HepG2 (cell line): ENCODE measurements at regions not wholly inside any gene's neighbourhood (a gene's known extent, or its start where the extent isn't known, plus 50 kb on each side); places are given as distances from the start of the nearest gene placed in this dataset.

Experiments used
- ATAC-seq: fragments of 200-7000 bp; cut with Tn5 transposase; 3 replicates; pipeline ENCODE4 v1.9.1; 2020; ENCODE audit warnings: mild to moderate bottlenecking, moderate library complexity
- BruUV-seq: library from RNA; stranded (reverse); fragments of 400-500 nt; replicated peaks from 2 replicates; lab custom pipeline; 2021; lab: Mats Ljungman, UMichigan
- CTCF ChIA-PET: fragments of 300-600 bp; formaldehyde crosslinking; extraction: SDS; loops from one replicate; lab custom pipeline; 2021; ENCODE audit warnings: low total read pairs, inconsistent platforms, low intra/inter-chr PET ratio; lab: Yijun Ruan, JAX
- POLR2A ChIA-PET: fragments of 350-600 bp; sonication (Branson Sonifier 250); formaldehyde crosslinking; loops from one replicate; lab custom pipeline; 2020; ENCODE audit warnings: antibody characterized with exemption, inconsistent platforms; lab: Yijun Ruan, JAX
- DNase-seq: peaks from one replicate; pipeline ENCODE4 v3.0.0-alpha.2; 2015; ENCODE audit warnings: low spot score
- FAIRE-seq: peaks from 3 replicates; lab custom pipeline; 2011; peaks lifted over from hg19 to GRCh38; lab: Jason Lieb, UNC
- H2AFZ ChIP-seq: one replicate; pipeline ENCODE4 v1.6.1; 2011; ENCODE audit warnings: low read length, inconsistent platforms
- H3K27ac ChIP-seq: fragments of 300-600 bp; 3 replicates; pipeline ENCODE4 v1.8.0; 2011; ENCODE audit warnings: mixed run types, mild to moderate bottlenecking, mixed read lengths, low read length, inconsistent platforms; ENCODE audit not compliant: insufficient read depth; ENCODE audit errors: extremely low read length
- H3K27me3 ChIP-seq, 2 experiments: fragments of 200-600 bp in 1 of 2; 2 replicates in 1 of 2; 3 replicates in 1 of 2; pipeline versions ENCODE4 v1.6.0 to v1.8.0; 2011; ENCODE audit warnings: low read length in 2 of 2, mild to moderate bottlenecking in 2 of 2, moderate library complexity in 2 of 2, inconsistent platforms in 1 of 2; ENCODE audit not compliant: insufficient read depth in 2 of 2, control insufficient read depth in 1 of 2
- H3K36me3 ChIP-seq, 2 experiments: fragments of 200-600 bp in 1 of 2; replicated peaks in 1 of 2; 2 replicates in 1 of 2; 3 replicates in 1 of 2; pipeline versions ENCODE4 v1.5.1 to v1.8.0; 2011; ENCODE audit warnings: low read length in 2 of 2, inconsistent platforms in 1 of 2; ENCODE audit not compliant: insufficient read depth in 2 of 2, control insufficient read depth in 1 of 2
- H3K4me1 ChIP-seq: 2 replicates; pipeline ENCODE4 v1.5.1; 2012; ENCODE audit warnings: low read length, inconsistent platforms; ENCODE audit not compliant: insufficient read depth
- H3K4me2 ChIP-seq: 2 replicates; pipeline ENCODE4 v1.6.0; 2011; ENCODE audit warnings: low read depth, low read length, inconsistent platforms
- H3K4me3 ChIP-seq, 3 experiments: fragments of 200-600 bp in 1 of 3; sonication (generic), shearing (Covaris generic) in 1 of 3; replicated peaks in 1 of 3; 2 replicates each; pipeline ENCODE4 v1.5.1; 2011 to 2016; ENCODE audit warnings: low read length in 3 of 3, inconsistent platforms in 2 of 3, low read depth in 2 of 3, mild to moderate bottlenecking in 2 of 3, control low read depth in 1 of 3, mixed read lengths in 1 of 3; ENCODE audit not compliant: insufficient read depth in 1 of 3
- H3K79me2 ChIP-seq: one replicate; pipeline ENCODE4 v1.6.1; 2011; ENCODE audit warnings: low read length, inconsistent platforms; ENCODE audit not compliant: insufficient read depth
- H3K9ac ChIP-seq: 2 replicates; pipeline ENCODE4 v1.6.0; 2011; ENCODE audit warnings: mild to moderate bottlenecking, low read depth, low read length, inconsistent platforms; ENCODE audit not compliant: insufficient read depth
- H3K9me3 ChIP-seq: 2 replicates; pipeline ENCODE4 v1.5.1; 2012; ENCODE audit warnings: mild to moderate bottlenecking, low read length
- H4K20me1 ChIP-seq: 2 replicates; pipeline ENCODE4 v1.6.0; 2011; ENCODE audit warnings: inconsistent platforms, mild to moderate bottlenecking, low read length, moderate library complexity; ENCODE audit not compliant: insufficient read depth
- ATF6 ChIP-seq: sonication (generic); formaldehyde crosslinking; conservative IDR thresholded peaks from 2 replicates; pipeline ENCODE4 v1.4.0; 2020; ENCODE audit warnings: missing genetic modification reagents
- HMG20A ChIP-seq: IDR thresholded peaks from 2 replicates; pipeline ENCODE4 v1.6.1; 2016; ENCODE audit warnings: borderline replicate concordance
- MED8 ChIP-seq: sonication (generic); formaldehyde crosslinking; IDR thresholded peaks from 2 replicates; pipeline ENCODE4 v1.8.1; 2023; ENCODE audit warnings: mild to moderate bottlenecking, missing genetic modification reagents; ENCODE audit not compliant: insufficient replicate concordance
- MTF2 ChIP-seq: sonication (generic); formaldehyde crosslinking; IDR thresholded peaks from 2 replicates; pipeline ENCODE4 v1.5.0; 2020; ENCODE audit warnings: missing genetic modification reagents, borderline replicate concordance
- POLR2A ChIP-seq, 2 experiments: IDR thresholded peaks; 2 replicates each; pipeline ENCODE4 v1.6.1; 2011; ENCODE audit warnings: low read depth in 2 of 2, low read length in 2 of 2, mild to moderate bottlenecking in 1 of 2, moderate library complexity in 1 of 2; ENCODE audit not compliant: insufficient read depth in 1 of 2
- RAD21 ChIP-seq: fragments of 450-650 bp; formaldehyde crosslinking; IDR thresholded peaks from 2 replicates; pipeline ENCODE4 v1.5.0; 2020; ENCODE audit warnings: mild to moderate bottlenecking
- ZNF24 ChIP-seq: fragments of 450-650 bp; IDR thresholded peaks from 2 replicates; pipeline ENCODE4 v1.6.1; 2017; ENCODE audit warnings: antibody characterized with exemption, mild to moderate bottlenecking
- ZNF251 ChIP-seq: sonication (generic); formaldehyde crosslinking; IDR thresholded peaks from 2 replicates; pipeline ENCODE4 v1.9.0; 2021; ENCODE audit warnings: mild to moderate bottlenecking, missing genetic modification reagents
- ZNF296 ChIP-seq: sonication (generic); formaldehyde crosslinking; conservative IDR thresholded peaks from 2 replicates; pipeline ENCODE4 v1.5.0; 2020; ENCODE audit warnings: mild to moderate bottlenecking, missing genetic modification reagents
- ZNF503 ChIP-seq: sonication (generic); formaldehyde crosslinking; IDR thresholded peaks from 2 replicates; pipeline ENCODE4 v1.4.0; 2020; ENCODE audit warnings: missing genetic modification reagents
- WGBS: methylation state at CpG from one replicate; pipeline ENCODE4 v1.1.6; 2017; ENCODE audit warnings: low lambda C conversion rate; 5-methylcytosine and 5-hydroxymethylcytosine counted together
- in situ Hi-C: cut with HindIII; loops from 2 replicates; pipeline ENCODE4 v1.10.0; 2017; ENCODE audit warnings: low pct_unique_long_range_greater_than_20kb; ENCODE audit not compliant: extremely low pct_ligation_motif_present
- intact Hi-C: fragments of 100-400 bp; cut with micrococcal nuclease; formaldehyde crosslinking; loops from one replicate; pipeline ENCODE4 v1.10.0; 2022; ENCODE audit not compliant: unreplicated experiment

DNA sequence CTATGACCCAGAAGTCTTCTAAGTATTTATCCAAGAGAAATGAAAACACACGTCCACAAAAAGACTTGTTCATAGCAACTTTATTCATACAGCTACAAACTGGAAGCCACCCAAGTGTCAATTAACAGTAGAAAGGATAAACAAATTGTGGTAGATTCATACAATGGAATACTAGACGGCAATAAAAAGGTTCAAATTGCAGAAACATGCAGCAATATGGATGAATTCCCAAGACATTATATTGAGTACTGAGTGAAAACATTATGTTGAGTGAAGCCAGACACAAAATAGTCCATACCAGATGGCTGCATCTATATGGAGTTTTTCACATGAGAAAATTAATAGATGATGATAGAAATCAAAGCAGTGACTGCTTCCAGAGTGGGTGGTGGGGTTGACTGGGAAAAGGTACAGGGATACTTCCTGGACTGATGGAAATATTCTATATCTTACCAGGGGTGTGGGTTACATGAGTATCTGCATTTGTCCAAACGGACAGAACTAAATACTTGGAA is 292.0 kb downstream of the FGFR2 start:
- no TSS peak for BruUV-seq
- ATAC-seq (no peak), FAIRE-seq (no peak), DNase-seq (no peak)
- intact Hi-C loops: no loop called here
- ChIA-PET POLR2A (no interaction called here), CTCF (no interaction called here)
- WGBS: 20% methylated on average over 3 of the region's 3 CpGs
- H3K4me2 ChIP-seq: no peak overlapping the region
- H2AFZ ChIP-seq: no peak overlapping the region
- in situ Hi-C loops: no loop called here
- H3K4me3 ChIP-seq: no peak overlapping the region
- H3K27ac ChIP-seq: no peak overlapping the region
- peaks cover 11% of the 10 kb centered on the region; the same call in 1 of the 2 replicates for H3K4me1 ChIP-seq
- H4K20me1 ChIP-seq: no peaks in the 10 kb centered on the region
- peaks cover 0 to 6% of the 10 kb centered on the region in 2 experiments; a peak in 2 of 5 replicates for H3K27me3 ChIP-seq
- H3K36me3 ChIP-seq: no peaks in the 10 kb centered on the region
- H3K9ac ChIP-seq: no peak overlapping the region
- no peak for TF ChIP-seq RAD21 (CRISPR knock-in tag)
- TF ChIP-seq, all 625 proteins: peak for 0
- Histone ChIP-seq H3K9me3 (no peaks in the 10 kb centered on the region), H3K79me2 (no peaks in the 10 kb centered on the region)

DNA sequence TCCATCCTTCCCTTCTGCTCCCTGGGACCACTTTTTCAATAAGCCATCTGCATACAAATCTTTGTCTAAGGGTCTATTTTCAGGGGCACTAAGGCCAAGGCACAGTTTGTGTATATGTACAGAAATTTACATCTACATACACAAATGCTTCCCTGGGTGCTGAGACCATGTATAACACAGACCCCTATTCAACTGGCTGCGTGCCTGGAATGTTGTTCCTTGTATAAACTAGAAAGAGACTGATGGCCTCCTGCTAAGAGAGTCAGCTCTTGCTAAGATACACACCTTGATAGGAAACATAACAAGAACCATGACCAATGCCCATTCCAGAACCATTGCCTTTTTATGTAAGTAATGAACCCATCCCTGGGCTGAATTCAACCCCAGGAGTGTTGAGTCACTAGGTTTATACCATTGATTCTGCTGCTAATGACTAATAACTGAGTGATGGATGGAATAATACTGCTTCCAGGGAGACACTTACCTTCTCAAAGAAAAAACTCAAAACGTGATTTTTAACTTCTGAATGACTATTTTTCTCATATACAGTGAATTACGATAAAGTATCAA is 290.7 kb downstream of the FGFR2 start:
- Histone ChIP-seq H3K4me1 (peaks cover 11% of the 10 kb centered on the region; the same call in 1 of the 2 replicates), H3K27ac (no peak overlapping the region), H3K79me2 (no peaks in the 10 kb centered on the region), H3K36me3 (no peaks in the 10 kb centered on the region), H3K9ac (no peak overlapping the region), H3K4me3 (no peak overlapping the region), H3K9me3 (no peaks in the 10 kb centered on the region), H3K27me3 (peaks cover 0 to 6% of the 10 kb centered on the region in 2 experiments; a peak in 2 of 5 replicates), H4K20me1 (no peaks in the 10 kb centered on the region), H3K4me2 (no peak overlapping the region), H2AFZ (no peak overlapping the region)
- POLR2A ChIA-PET: no interaction called here
- DNase-seq (no peak), ATAC-seq (no peak), FAIRE-seq (no peak)
- intact Hi-C loops (no loop called here), in situ Hi-C loops (no loop called here)
- WGBS: 50% methylated on average over 3 of the region's 3 CpGs
- no TSS peak for BruUV-seq
- CTCF ChIA-PET: no interaction called here
- TF ChIP-seq HMG20A (CRISPR knock-in tag) (no peak), ATF6 (CRISPR knock-in tag) (no peak), ZNF24 (no peak), POLR2A (IDR thresholded peaks at IDR 0.05; ENCODE audit: insufficient read depth in 1 of 2, low read depth in 2 of 2, low read length in 2 of 2) (no peak), ZNF251 (CRISPR knock-in tag) (no peak), ZNF296 (CRISPR knock-in tag) (no peak), MTF2 (CRISPR knock-in tag) (no peak), ZNF503 (CRISPR knock-in tag) (no peak), MED8 (CRISPR knock-in tag) (no peak)
